ENCODE measurements at regions not wholly inside any gene's neighbourhood (a gene's known extent, or its start where the extent isn't known, plus 50 kb on each side); places are given as distances from the start of the nearest gene placed in this dataset.
"Not testable (repeated sequence)": the region's sequence is repeated elsewhere in the genome, so short reads cannot be mapped to it uniquely, and the experiment has no call there.

GRCh38 chr15:35282965-35283496 is 197.9 kb upstream of the NANOGP8 start:
- DNase-seq: no peak

- peak; percentile 7 to 53 (median 18) for DNase-seq
These were observed 196.4 kb upstream of the NANOGP8 start for GRCh38 chr15:35281515-35281914.

GRCh38 chr15:35279811-35280210 is 194.7 kb upstream of the NANOGP8 start:
- DNase-seq: peak in 1 of 3 donors; percentile 29

- no peak for DNase-seq
These were observed 186.4 kb upstream of the NANOGP8 start for GRCh38 chr15:35271371-35272043.

- peak in 1 of 3 donors; percentile 4 for DNase-seq
These were observed 175.8 kb upstream of the NANOGP8 start for GRCh38 chr15:35260941-35261340.

GRCh38 chr15:35260274-35260673 is 175.2 kb upstream of the NANOGP8 start:
- not testable (repeated sequence) for DNase-seq

GRCh38 chr15:35256551-35256950 is 171.5 kb upstream of the NANOGP8 start:
- no peak for DNase-seq

GRCh38 chr15:35256141-35256540 is 171.0 kb upstream of the NANOGP8 start:
- no peak for DNase-seq

GRCh38 chr15:35254908-35255307 is 169.8 kb upstream of the NANOGP8 start:
- not testable (repeated sequence) for DNase-seq

GRCh38 chr15:35254062-35254461 is 169.0 kb upstream of the NANOGP8 start:
- no peak for DNase-seq

- no peak for DNase-seq
These were observed 167.3 kb upstream of the NANOGP8 start for GRCh38 chr15:35252351-35252865.

- DNase-seq: no peak
These were observed 162.1 kb upstream of the NANOGP8 start for GRCh38 chr15:35247150-35247549.

- no peak for DNase-seq
These were observed 161.4 kb upstream of the NANOGP8 start for GRCh38 chr15:35246451-35246850.

- DNase-seq: not testable (repeated sequence)
These were observed 160.6 kb upstream of the NANOGP8 start for GRCh38 chr15:35245681-35246080.

GRCh38 chr15:35244227-35244626 is 159.1 kb upstream of the NANOGP8 start:
- DNase-seq: no peak

- no peak for DNase-seq
These were observed 158.7 kb upstream of the NANOGP8 start for GRCh38 chr15:35243758-35244157.

- not testable (repeated sequence) for DNase-seq
These were observed 154.6 kb upstream of the NANOGP8 start for GRCh38 chr15:35239693-35240092.

- not testable (repeated sequence) for DNase-seq
These were observed 153.4 kb upstream of the NANOGP8 start for GRCh38 chr15:35238448-35238847.

- no peak for DNase-seq
These were observed 144.0 kb upstream of the NANOGP8 start for GRCh38 chr15:35229085-35229484.

- DNase-seq: no peak
These were observed 133.1 kb upstream of the NANOGP8 start for GRCh38 chr15:35218215-35218614.

- no peak for DNase-seq
These were observed 130.0 kb upstream of the NANOGP8 start for GRCh38 chr15:35215093-35215492.

GRCh38 chr15:35211240-35211902 is 126.3 kb upstream of the NANOGP8 start:
- no peak for DNase-seq

- no peak for DNase-seq
These were observed 125.3 kb upstream of the NANOGP8 start for GRCh38 chr15:35210370-35210769.

Data from muscle of back (tissue), 3 donors.